HG03442 (cell line): ENCODE measurements at regions not wholly inside any gene's neighbourhood (a gene's known extent, or its start where the extent isn't known, plus 50 kb on each side); places are given as distances from the start of the nearest gene placed in this dataset.
"Not testable (repeated sequence)": the region's sequence is repeated elsewhere in the genome, so short reads cannot be mapped to it uniquely, and the experiment has no call there.

Experiments used
- ATAC-seq: cut with Tn5 transposase; IDR thresholded peaks from one replicate; pipeline ENCODE4 v1.9.1; 2021; ENCODE audit warnings: mild to moderate bottlenecking, moderate library complexity; ENCODE audit not compliant: unreplicated experiment

GRCh38 chr14:56419750-56420149 is 159.8 kb upstream of the TMEM260 start:
- no peak for ATAC-seq

DNA sequence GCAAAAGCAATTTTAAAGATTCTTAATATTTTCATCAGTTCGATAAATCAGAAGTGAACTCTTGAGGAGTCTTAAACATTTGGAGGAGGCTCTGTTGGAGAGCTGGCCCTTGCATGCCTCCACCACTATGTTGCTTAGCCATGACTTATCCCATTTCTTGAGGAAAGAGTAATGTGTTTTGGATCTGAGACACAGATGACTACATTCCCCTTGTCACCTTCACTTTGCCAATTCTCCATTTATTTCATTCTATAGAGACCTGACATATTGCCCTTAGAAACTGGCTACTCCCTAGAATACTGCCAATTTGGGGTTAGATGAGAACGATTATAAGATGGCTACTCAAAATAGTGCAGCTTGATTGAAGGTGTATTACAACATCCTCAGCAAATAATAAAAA is 157.4 kb upstream of the TMEM260 start:
- no peak for ATAC-seq

- ATAC-seq: no peak
Measured at GRCh38 chr14:56422703-56423213, 156.8 kb upstream of the TMEM260 start.

DNA sequence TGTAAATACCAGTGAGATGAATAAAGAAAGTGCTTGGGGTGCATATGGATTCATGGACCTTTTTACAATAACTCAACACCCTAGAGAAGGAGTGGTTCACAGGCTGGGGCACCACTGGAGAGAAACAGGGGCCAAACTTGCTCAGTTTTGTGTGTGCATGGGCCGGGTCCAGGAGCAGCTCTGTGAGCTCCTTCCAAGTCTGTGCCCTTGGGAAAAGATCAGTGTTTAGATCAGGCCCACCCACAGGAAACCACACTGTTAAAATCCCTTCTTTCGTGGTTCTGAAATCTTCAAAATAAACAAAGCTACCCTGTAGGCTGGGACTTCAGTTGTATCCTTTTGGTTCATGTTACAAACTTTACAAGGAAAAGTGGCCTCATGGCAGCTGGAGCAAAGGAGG is 156.1 kb upstream of the TMEM260 start:
- ATAC-seq: no peak

DNA sequence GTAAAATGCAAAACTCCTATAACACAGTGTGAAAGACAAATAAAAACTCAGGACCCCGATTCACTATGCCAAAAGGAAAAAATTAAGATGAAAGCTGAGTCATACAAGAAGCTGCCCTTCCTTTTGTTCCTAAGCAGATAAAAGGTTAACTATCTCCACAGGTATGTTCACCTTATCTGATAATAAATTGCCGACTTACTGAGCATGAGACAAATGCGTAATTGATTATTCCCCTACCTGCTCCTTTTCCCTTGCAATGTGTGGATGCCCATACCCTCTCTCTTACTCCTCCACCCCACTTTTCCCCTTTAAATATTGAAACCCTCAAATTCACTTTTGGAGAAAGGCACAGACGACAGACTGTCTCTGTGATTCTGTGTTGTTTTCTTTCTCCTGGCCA is 148.6 kb upstream of the TMEM260 start:
- ATAC-seq: no peak

DNA sequence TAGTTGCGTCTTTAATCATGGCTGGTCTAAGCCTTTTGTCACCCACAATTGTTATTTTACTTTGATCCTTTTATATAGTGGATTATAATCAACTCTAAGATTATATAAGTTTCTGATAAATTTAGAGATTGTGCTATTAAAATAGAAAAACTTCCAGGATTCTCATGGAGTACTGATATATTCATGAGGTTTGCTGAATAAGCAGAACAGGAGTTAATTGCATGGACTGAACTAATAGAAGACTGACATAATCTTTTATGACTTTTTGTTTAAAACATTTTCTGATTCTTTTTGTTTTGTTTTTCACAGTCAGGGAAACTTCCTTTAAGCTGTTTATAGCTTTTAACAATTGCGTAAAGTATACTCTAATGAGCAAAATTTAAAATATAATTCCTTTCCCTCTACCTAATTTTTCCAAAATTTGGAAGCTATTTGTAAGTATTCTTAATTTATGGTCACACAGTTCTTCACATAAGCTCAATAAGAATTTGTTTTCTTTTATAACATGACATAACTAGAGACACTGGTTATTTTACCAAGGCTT is 129.9 kb upstream of the TMEM260 start:
- ATAC-seq: no peak

DNA sequence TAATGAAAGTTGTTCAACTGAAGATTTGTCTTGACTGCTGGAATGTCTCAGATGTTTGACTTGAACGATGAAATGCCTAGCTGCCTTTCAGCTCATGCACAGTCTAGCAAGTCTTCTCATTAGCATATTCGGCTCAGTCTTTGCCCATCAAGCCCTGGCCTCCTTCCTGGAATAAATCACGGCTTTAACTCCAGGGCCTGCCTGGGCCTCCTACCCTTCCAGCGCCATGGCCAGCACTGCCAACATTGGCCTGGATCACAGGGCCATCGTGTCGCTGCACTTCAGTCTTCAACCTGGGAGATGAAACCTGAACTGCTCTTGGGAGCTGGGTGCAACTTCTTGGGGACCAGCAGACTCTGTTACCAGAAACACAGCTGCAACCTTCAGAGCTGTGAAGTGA is 126.7 kb upstream of the TMEM260 start:
- ATAC-seq: no peak

- not testable (repeated sequence) for ATAC-seq
Measured at GRCh38 chr14:56454680-56455079, 124.9 kb upstream of the TMEM260 start.

DNA sequence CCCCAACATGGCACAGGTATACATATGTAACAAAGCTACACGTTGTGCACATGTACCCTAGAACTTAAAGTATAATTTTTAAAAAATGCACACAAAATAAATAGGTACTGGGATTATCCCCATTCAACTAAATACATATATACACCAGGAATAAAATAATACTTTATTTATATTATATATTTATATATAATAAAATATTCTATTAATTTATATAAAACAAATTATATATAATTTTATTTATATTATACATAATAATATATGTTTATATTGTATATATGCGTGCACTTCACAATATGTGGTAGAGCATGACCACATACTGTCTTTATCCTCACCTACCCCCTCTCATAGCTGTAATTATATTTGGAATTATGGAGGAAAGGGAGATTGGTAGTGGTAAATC is 119.1 kb upstream of the TMEM260 start:
- ATAC-seq: no peak

DNA sequence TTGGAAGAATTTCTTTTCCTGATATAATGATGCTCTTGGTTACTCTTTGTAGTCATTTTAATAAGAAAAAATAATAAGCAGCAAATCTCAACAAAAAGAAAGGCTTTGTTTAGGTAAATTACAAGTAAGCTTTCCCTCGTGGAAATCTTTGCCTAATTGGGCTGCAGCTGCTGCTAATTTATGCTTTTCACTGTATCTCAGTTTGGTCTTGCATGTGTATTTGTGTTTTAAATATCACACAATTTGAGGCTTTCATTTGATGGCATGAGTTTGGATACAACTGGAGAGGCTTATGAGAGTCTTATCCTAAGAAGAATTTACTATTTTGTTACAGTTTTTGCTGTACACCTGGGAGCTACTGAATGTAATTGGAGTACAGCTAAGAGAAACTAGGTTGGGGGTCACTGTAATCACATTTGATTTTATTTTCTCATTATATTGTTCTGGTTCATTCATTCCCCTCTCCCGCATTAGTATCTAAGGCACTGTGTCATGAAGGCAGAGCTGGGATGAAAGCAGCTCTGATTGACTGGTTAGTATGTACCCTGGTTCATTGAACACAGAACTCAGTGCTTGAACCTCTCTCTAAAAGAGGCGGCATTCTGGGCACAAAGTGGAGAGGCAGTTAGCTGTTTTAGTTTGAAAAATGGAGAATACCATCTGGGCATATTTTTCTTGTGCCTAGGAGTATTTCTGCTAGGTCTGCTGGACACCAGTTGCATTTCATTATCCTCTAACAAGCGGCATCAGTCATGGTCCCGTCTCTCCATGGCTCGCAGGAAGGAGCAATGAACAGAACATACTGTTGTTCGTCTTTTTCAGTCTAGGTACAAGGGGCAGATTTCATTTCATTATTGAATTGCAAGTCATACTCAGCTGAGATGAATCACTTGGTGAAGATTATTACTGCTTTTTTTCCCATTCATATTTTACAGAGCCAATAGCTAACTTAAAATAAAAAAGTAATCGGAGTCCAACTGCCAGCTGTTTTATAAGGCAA is 118.0 kb upstream of the TMEM260 start:
- no peak for ATAC-seq

DNA sequence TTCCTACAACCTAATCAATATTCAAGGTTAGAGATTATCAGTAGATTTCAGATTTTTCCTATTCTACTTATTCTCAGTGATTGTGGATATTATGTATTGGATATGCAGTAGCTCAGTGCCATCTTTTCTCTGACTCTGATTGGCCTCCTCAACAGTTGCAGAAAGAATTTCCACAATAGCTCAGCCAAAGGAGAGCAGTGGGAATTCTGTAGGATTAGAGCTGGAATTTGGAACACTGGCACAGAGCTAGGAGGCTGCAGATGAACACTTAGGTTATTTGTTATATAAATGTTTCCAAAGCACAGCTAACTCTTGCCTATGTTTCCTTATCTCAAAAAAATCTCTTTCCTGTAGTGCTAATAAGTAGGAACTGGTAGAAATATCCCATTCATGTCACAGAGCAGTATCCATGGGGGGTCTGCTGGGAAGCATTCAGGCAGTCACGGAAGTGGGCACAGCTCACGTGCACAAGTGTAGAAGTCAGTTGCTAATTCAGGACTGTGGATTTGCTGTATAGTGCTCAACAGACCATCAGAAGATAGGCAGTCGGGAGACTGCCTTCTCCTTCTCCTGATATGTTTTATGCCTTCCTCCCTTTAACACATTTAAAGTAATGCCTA is 116.2 kb upstream of the TMEM260 start:
- ATAC-seq: no peak

DNA sequence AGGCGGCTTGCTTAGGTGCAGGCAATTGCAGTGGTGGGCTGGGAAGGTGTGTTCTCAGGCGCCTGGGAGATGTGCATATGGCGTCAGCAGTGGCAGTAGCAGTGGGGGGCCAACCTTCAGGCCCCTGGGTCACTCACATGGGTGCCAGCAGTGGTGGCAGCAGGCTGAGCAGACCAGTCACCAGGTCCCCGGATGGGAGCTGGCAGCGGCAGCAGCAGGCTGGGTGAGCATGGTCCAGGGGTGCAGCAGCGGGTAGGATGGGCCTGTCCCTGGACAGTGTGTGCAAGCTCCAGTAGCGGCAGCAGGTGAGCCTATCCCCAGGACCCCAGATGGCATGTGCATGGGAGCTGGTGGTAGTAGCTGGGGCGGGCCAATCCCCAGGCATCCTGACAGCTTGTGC is 108.5 kb upstream of the TMEM260 start:
- no peak for ATAC-seq

DNA sequence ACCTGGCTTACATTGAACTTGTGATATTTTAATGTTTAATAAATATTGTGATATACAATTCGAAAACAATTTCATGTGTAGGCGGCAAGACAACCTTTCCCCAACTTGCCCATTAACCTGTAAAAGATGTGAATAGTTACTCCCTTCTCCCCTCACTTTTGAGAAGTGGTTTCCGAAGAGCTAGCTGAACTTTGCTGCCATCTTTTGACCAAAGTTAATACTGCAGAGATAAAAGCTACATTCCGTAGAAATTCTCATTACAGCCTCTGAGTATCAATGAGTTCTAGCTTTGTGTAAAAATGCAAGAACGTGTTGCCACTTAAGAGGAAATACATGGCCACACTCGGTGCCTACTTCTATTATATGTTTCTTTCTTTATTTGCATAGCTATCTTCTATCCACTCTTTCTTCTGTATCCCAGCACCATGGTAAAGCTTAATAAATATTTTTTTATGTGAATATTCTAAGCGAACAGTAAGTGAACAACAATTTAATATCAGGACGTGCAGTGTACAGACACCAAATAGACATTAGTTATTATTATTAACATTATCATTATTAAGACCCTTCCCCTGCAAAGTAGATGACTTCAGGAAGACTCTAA is 105.1 kb upstream of the TMEM260 start:
- peak; percentile 47 for ATAC-seq

DNA sequence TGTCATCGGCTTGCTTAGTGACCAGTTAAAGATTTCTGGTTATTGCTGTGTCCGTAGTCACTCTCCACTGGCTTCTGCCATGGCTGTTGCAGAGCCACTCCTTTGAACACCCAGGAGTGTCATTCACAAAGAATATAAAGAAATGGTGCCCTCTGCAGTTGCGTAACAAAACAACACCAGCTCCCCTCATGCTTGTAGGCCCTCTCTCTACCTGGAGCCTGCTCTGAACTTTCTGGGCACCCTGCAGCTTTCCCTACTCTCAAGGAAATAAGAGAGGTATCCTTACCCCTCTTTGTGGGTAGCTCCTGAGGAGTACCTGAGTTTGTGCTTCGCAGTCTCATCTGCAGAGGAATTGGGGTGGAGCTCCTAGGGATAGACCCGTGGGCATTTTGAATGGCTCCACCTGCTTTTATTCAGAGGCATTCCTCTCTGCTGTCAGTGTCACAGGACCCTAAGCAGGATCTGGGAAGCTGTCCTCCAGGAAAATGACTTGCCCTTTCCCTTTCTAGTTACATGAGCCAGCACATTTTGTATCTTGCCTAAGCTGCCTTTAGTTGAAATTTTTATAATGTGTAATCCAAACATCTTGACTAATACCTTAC is 97.2 kb upstream of the TMEM260 start:
- ATAC-seq: no peak

DNA sequence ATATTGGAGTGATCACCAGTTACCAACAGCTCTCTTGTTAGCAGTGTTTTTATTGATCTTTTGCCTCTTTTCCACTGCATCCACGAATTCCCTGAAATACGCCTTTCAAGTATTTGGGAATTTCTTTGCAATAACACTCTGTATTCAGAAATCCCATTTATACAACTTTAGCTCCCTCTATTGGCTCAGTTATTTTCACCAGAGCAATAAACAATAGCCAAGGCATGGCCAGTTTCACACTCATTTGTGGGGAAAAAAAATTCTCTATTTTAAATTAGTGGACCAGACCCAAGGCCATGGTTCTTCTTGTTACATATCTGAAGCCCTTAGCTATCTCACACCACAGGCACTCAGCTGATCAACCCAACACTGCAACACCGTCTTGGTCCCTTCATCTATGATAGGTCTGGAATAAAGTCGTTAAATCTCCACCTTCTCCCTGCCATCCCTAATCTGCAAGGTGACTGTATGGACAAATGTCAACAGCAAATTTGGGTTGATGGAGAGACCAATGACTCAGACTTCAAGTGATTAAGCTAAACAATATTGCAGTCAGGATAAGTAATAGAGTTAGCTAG is 92.4 kb upstream of the TMEM260 start:
- ATAC-seq: no peak

GRCh38 chr14:56487761-56488160 is 91.8 kb upstream of the TMEM260 start:
- ATAC-seq: no peak

DNA sequence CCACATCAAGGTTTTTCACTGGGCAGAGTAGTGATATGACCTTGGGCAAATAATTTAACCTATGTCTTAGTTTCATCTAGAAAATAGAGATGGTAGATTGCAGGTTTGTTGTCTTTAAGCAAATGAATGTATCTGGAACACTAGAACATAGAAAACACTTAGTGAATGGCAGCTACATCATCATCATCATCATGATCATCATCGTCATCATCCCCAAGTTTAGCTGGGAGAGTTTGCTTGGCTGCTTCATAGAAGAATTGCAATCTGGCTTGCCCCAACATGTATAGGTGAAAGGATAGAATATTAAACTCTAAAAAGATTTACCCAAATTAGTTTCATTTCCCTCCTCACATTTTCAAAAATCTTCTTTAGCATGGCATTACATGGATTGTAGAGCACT is 91.3 kb upstream of the TMEM260 start:
- ATAC-seq: no peak

GRCh38 chr14:56490379-56490778 is 89.2 kb upstream of the TMEM260 start:
- no peak for ATAC-seq

DNA sequence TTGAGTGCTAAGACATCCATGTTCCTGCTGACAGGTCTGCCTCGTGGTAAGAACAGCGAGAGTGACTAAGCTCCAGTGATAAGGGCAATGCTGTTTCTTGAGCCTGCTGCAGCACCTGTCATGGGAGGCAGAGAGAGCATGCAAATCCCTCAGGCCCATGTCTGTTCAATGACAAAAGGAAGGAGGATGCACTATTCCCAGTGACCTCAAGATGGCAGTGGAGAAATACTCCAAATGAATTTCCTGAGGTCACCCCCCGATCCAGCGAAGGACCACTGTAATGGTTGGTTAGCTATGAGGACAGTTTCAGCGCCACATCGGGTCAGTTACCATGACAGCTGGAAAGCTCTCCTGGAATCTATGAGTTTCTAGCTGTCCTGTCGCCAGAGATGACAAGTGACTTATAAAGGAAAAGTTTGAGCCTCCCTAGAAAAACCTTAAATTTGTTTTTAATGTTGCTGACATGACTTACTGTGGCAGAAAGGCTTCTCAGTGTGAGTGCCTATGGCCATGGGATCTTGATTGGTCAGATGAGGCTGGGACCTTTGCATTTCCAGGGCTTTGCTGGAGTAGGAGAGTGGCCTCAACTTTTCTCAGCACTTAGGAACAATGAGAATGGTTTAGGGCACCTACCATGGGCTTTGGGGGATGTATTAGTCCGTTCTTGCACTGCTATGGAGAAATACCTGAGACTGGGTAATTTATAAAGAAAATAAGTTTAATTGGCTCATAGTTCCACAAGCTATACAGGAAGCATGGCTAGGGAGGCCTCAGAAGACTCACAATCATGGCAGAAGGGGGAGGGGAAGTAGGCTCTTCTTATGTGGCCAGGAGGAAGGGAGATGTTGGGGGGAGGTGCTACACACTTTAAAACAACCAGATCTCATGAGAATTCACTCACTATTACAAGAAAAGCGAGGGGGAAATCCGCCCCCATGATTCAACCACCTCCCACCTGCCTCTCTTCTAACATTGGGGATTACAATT is 88.0 kb upstream of the TMEM260 start:
- ATAC-seq: no peak
